Keratinocyte (primary cell): ENCODE measurements at regions not wholly inside any gene's neighbourhood (a gene's known extent, or its start where the extent isn't known, plus 50 kb on each side); places are given as distances from the start of the nearest gene placed in this dataset.

ENCODE experiments used
- CTCF ChIP-seq, 3 experiments: IDR thresholded peaks in 1 of 3; conservative IDR thresholded peaks in 1 of 3; optimal IDR thresholded peaks in 1 of 3; 2 replicates in 2 of 3; 3 replicates in 1 of 3; pipeline versions ENCODE3 to v1.5.1; 2011; ENCODE audit warnings: low read length in 3 of 3, mild to moderate bottlenecking in 3 of 3, moderate library complexity in 2 of 3, control low read depth in 1 of 3, inconsistent platforms in 1 of 3; ENCODE audit not compliant: insufficient read depth in 2 of 3; ENCODE audit errors: extremely low read depth in 1 of 3
- EZH2 ChIP-seq: IDR thresholded peaks from one replicate; pipeline ENCODE4 v1.6.1; 2012; ENCODE audit warnings: inconsistent platforms, mild to moderate bottlenecking, low read length, moderate library complexity

GRCh38 chr2:237194081-237194480 is 108.4 kb downstream of the COPS8 start:
- no peak for TF ChIP-seq CTCF (optimal IDR thresholded peaks at IDR 0.05 in 1 of 3, IDR thresholded peaks at IDR 0.05 in 1 of 3, conservative IDR thresholded peaks at IDR 0.05 in 1 of 3; ENCODE audit: extremely low read depth in 1 of 3, insufficient read depth in 2 of 3, low read length in 3 of 3)
- no peak for TF ChIP-seq EZH2
